Spinal cord (tissue), 9 donors: ENCODE measurements at regions not wholly inside any gene's neighbourhood (a gene's known extent, or its start where the extent isn't known, plus 50 kb on each side); places are given as distances from the start of the nearest gene placed in this dataset.
A peak's percentile ranks its signal among the peaks of the same experiment; 100 is the strongest.

ENCODE experiments used
- DNase-seq, 6 donors: peaks; one replicate each; pipeline versions ENCODE4 v3.0.0 to v3.0.0-alpha.2; 2013 to 2015; ENCODE audit warnings: low spot score in 6 of 6, low read depth in 4 of 6
- H3K27ac ChIP-seq: one replicate; pipeline ENCODE4 v1.5.1; 2013; ENCODE audit warnings: low read depth, low read length, control low read depth
- H3K27me3 ChIP-seq: one replicate; pipeline ENCODE4 v1.6.1; 2013; ENCODE audit warnings: low read length; ENCODE audit not compliant: control insufficient read depth, insufficient read depth
- H3K36me3 ChIP-seq: one replicate; pipeline ENCODE4 v1.6.1; 2013; ENCODE audit warnings: low read length; ENCODE audit not compliant: control insufficient read depth, insufficient read depth
- H3K4me1 ChIP-seq: one replicate; pipeline ENCODE4 v1.6.1; 2013; ENCODE audit warnings: low read length; ENCODE audit not compliant: control insufficient read depth, insufficient read depth
- H3K4me3 ChIP-seq: one replicate; pipeline ENCODE4 v1.5.1; 2013; ENCODE audit warnings: low read depth, low read length, control low read depth
- H3K9me3 ChIP-seq: one replicate; pipeline ENCODE4 v1.6.1; 2013; ENCODE audit warnings: low read length; ENCODE audit not compliant: control insufficient read depth, insufficient read depth
- WGBS: methylation state at CpG from one replicate; pipeline ENCODE4 v1.1.5; 2013; ENCODE audit warnings: missing lambda C conversion rate; ENCODE audit not compliant: insufficient coverage; 5-methylcytosine and 5-hydroxymethylcytosine counted together
- donor health status: healthy.

- Histone ChIP-seq H3K9me3 (no peaks in the 10 kb centered on the region), H3K4me3 (no peak overlapping the region), H3K4me1 (no peaks in the 10 kb centered on the region), H3K27ac (no peak overlapping the region), H3K27me3 (no peaks in the 10 kb centered on the region), H3K36me3 (no peaks in the 10 kb centered on the region)
- 100% methylated on average over 2 of the region's 2 CpGs for WGBS
- no peak for DNase-seq
These were observed 463.6 kb upstream of the SLC14A2 start for GRCh38 chr18:45151645-45152044.

GRCh38 chr18:45155526-45155925 is 459.8 kb upstream of the SLC14A2 start:
- H3K27me3 ChIP-seq, result no peaks in the 10 kb centered on the region
- H3K4me3 ChIP-seq, result no peak overlapping the region
- DNase-seq, result no peak
- H3K4me1 ChIP-seq, result no peaks in the 10 kb centered on the region
- H3K36me3 ChIP-seq, result no peaks in the 10 kb centered on the region
- no peak overlapping the region for H3K27ac ChIP-seq
- no peaks in the 10 kb centered on the region for H3K9me3 ChIP-seq

- no peaks in the 10 kb centered on the region for H3K27me3 ChIP-seq
- peak in 1 of 6 donors; percentile 16 for DNase-seq
- no peak overlapping the region for H3K4me3 ChIP-seq
- H3K9me3 ChIP-seq, result no peaks in the 10 kb centered on the region
- no peak overlapping the region for H3K27ac ChIP-seq
- no peaks in the 10 kb centered on the region for H3K36me3 ChIP-seq
- WGBS, result no CpG with 5 or more reads among the region's 3 CpGs
- no peaks in the 10 kb centered on the region for H3K4me1 ChIP-seq
These were observed 458.3 kb upstream of the SLC14A2 start for GRCh38 chr18:45156946-45157345.

GRCh38 chr18:45157576-45157975 is 457.7 kb upstream of the SLC14A2 start:
- Histone ChIP-seq H3K27ac (no peak overlapping the region), H3K9me3 (no peaks in the 10 kb centered on the region), H3K27me3 (no peaks in the 10 kb centered on the region), H3K36me3 (no peaks in the 10 kb centered on the region), H3K4me1 (no peaks in the 10 kb centered on the region), H3K4me3 (no peak overlapping the region)
- DNase-seq, result no peak
- WGBS, result no CpG with 5 or more reads among the region's 1 CpG

- Histone ChIP-seq H3K27ac (no peak overlapping the region), H3K4me3 (no peak overlapping the region), H3K9me3 (no peaks in the 10 kb centered on the region), H3K4me1 (no peaks in the 10 kb centered on the region), H3K27me3 (no peaks in the 10 kb centered on the region), H3K36me3 (no peaks in the 10 kb centered on the region)
- WGBS, result 96% methylated on average over 6 of the region's 6 CpGs
- no peak for DNase-seq
These were observed 453.4 kb upstream of the SLC14A2 start for GRCh38 chr18:45161850-45162249.

- no peaks in the 10 kb centered on the region for H3K36me3 ChIP-seq
- H3K4me1 ChIP-seq, result no peaks in the 10 kb centered on the region
- no CpG with 5 or more reads among the region's 2 CpGs for WGBS
- peak in 1 of 6 donors; percentile 32 for DNase-seq
- no peak overlapping the region for H3K4me3 ChIP-seq
- H3K27ac ChIP-seq, result no peak overlapping the region
- no peaks in the 10 kb centered on the region for H3K9me3 ChIP-seq
- H3K27me3 ChIP-seq, result no peaks in the 10 kb centered on the region
These were observed 451.4 kb upstream of the SLC14A2 start for GRCh38 chr18:45163871-45164270.

- H3K27me3 ChIP-seq, result no peaks in the 10 kb centered on the region
- no peaks in the 10 kb centered on the region for H3K36me3 ChIP-seq
- no peak overlapping the region for H3K27ac ChIP-seq
- no peak overlapping the region for H3K4me3 ChIP-seq
- no peaks in the 10 kb centered on the region for H3K4me1 ChIP-seq
- no peaks in the 10 kb centered on the region for H3K9me3 ChIP-seq
- DNase-seq, result no peak
- WGBS, result no CpG with 5 or more reads among the region's 1 CpG
These were observed 450.7 kb upstream of the SLC14A2 start for GRCh38 chr18:45164551-45164950.

GRCh38 chr18:45165176-45165713 is 450.0 kb upstream of the SLC14A2 start:
- Histone ChIP-seq H3K9me3 (no peaks in the 10 kb centered on the region), H3K4me1 (no peaks in the 10 kb centered on the region), H3K4me3 (no peak overlapping the region), H3K36me3 (no peaks in the 10 kb centered on the region), H3K27ac (no peak overlapping the region), H3K27me3 (no peaks in the 10 kb centered on the region)
- no peak for DNase-seq

GRCh38 chr18:45165871-45166270 is 449.4 kb upstream of the SLC14A2 start:
- no peak for DNase-seq
- no peaks in the 10 kb centered on the region for H3K27me3 ChIP-seq
- 80% methylated on average over 1 of the region's 3 CpGs for WGBS
- no peak overlapping the region for H3K27ac ChIP-seq
- no peaks in the 10 kb centered on the region for H3K9me3 ChIP-seq
- no peaks in the 10 kb centered on the region for H3K4me1 ChIP-seq
- no peak overlapping the region for H3K4me3 ChIP-seq
- no peaks in the 10 kb centered on the region for H3K36me3 ChIP-seq

- WGBS, result 96% methylated on average over 4 of the region's 5 CpGs
- no peaks in the 10 kb centered on the region for H3K36me3 ChIP-seq
- no peaks in the 10 kb centered on the region for H3K27me3 ChIP-seq
- no peaks in the 10 kb centered on the region for H3K4me1 ChIP-seq
- H3K9me3 ChIP-seq, result no peaks in the 10 kb centered on the region
- no peak for DNase-seq
- H3K4me3 ChIP-seq, result no peak overlapping the region
- no peak overlapping the region for H3K27ac ChIP-seq
These were observed 448.9 kb upstream of the SLC14A2 start for GRCh38 chr18:45166341-45166835.
